DMS153 treated with DMSO at 0.1 percent for 48 hours (cell line): ENCODE measurements at regions not wholly inside any gene's neighbourhood (a gene's known extent, or its start where the extent isn't known, plus 50 kb on each side); places are given as distances from the start of the nearest gene placed in this dataset.

ENCODE experiments used
- DNase-seq: peaks from one replicate; lab custom pipeline; 2025; ENCODE audit not compliant: unreplicated experiment; lab: John Stamatoyannopoulos, UW

GRCh38 chr5:29992248-29992647 lies 1201.2 kb upstream of the CDH6 start:
- DNase-seq: no peak

- no peak for DNase-seq
These were observed 1202.8 kb upstream of the CDH6 start for GRCh38 chr5:29990681-29991080.

DNA sequence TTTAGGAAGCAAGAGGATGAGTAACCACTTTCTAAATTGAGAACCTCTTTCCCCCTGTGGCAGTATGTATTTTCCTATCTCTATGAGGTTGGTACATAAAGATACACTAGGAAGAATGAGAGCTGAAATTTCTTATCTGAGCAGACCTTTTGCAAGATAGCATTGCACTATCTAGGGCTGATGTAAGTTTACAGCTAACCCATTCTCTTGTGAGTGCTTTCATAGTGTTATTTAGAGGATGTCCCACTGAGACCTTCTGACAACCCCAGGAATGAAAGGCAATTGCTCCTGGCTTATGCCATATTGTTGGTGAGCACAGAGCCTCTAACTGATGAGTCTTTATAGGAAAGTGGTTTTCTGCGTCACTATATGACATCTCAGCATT lies 1209.3 kb upstream of the CDH6 start:
- no peak for DNase-seq

DNA sequence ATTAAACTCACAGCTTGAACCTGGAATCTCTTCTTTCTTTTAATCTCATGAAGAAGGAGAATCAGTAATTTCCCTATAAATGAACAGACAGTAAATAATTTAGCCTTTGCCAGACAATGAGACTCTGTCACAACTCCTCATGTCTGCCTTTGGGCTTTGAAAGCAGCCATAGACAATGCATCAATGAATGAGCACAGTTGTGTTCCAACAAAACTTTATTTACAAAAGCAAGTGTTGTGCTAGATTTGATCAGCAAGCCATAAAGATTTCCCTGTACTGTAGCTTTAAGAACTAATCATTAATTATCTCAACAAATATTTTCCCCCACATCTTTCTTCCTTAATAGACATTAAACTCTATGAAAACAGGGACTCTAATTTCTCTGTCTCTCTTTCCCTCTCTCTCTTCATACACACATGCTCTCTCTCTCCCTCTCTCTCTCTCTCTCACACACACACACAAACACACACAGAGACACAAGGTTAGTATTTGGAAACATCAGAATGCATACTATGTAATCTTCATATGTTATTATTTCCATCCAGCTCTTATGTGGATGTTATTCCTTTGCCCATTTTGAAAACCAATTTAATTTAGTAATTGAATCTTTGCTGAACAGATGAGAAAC lies 1209.8 kb upstream of the CDH6 start:
- no peak for DNase-seq

DNA sequence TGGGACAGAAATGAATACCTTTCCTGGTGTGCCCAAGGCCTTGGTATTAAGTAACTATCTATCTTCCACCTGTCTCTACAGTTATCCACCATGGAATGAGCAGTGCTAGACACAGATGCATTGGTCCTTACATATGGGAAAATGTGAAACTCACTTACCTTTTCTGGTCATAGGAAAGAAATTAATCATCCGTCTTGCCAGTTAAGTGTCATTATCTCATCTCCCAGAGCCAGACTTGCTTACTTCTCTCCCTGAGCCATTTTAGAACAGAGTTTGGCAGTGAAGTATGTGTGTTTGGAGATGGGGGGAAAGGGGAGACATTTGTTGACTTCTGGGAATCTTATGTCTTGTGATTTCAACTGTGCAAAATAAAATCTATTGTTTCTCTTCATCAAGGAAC lies 1211.0 kb upstream of the CDH6 start:
- DNase-seq: no peak

- no peak for DNase-seq
These were observed 1220.9 kb upstream of the CDH6 start for GRCh38 chr5:29972597-29972996.

GRCh38 chr5:29963956-29964355 lies 1229.5 kb upstream of the CDH6 start:
- DNase-seq: no peak

DNA sequence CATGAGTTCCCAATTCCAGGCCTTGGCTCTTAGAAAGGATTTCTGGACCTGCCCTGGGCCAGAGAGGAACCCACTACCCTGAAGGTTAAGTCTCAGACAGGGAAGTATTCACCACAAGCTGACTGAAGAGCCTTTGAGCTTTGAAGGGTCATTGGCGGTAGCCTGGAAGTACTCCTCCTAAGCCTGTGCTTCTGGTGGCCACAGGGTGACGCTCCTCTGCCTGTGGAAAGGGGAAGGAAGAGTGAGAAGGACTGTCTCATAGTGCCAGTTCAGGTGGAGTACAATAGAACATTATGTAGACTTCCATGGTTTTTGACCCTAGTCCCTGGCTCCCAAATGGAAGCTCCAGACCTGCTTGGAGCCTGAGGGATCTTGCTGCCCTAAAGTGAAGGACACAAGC lies 1233.2 kb upstream of the CDH6 start:
- DNase-seq: no peak

- DNase-seq: peak; percentile 30
These were observed 1242.9 kb upstream of the CDH6 start for GRCh38 chr5:29950416-29951145.

DNA sequence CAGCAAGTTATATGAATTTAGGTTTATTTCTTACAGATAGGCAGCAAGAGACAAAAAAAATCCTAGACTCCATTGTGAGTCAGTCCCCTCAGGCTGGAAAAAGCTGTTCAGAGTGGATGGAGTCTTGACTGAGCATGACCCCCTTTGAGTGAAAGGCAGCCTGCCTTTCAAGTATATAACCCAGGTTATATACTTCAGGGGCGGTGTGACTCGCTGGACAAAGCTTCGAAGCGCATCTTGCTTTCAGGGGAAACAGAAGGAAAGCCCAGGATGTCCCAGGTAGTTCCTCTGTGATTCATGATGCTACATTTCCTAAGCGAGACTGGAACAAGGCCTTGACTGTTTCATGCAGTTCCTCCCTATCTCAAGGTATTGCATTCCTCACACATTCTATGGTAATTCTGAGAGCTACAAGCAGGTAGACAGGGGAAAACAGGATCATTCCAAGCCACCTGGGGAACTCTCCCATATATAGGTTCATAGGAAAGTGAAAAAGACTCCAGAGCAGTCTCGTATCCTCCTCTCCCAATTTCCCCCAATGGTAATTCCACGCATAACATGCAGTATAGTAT lies 1244.1 kb upstream of the CDH6 start:
- DNase-seq: no peak

GRCh38 chr5:29944327-29944726 lies 1249.2 kb upstream of the CDH6 start:
- no peak for DNase-seq

DNA sequence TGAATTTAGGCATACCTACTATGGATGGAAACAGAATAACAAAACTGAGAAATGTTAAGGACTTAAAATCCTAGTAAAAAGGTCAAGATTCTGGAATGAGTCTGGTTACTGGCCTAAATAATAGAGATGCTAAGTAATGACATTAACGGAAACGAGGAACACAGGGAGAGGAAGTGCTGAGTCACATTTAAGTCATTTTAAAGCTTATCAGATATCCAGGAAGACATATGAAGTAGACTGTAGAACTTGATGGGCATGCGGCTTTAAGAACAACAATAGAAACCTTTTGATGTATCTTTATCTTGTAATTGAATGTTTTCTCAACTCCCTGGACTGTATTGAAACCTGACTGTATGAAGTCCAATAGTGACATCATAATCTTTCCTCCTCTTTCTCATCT lies 1251.4 kb upstream of the CDH6 start:
- no peak for DNase-seq

DNA sequence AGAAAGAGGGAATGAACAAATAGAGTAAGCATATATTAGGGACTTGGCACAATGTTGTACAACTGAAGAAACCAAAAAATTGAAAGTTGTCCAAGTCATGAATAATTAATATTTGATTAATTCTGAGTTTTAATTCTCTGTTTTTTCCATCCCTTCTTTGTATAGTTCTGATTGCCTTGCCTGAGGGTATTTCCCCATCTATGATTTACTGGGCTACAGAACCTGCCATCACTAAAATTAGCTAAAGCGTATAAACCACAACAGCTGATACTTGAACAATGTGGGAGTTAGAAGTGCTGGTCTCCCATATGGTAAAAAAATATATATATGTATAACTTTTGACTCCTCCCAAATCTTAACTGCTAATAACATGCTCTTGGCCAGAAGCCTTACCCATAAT lies 1253.5 kb upstream of the CDH6 start:
- DNase-seq: no peak

- DNase-seq: no peak
These were observed 1258.1 kb upstream of the CDH6 start for GRCh38 chr5:29935371-29935770.

DNA sequence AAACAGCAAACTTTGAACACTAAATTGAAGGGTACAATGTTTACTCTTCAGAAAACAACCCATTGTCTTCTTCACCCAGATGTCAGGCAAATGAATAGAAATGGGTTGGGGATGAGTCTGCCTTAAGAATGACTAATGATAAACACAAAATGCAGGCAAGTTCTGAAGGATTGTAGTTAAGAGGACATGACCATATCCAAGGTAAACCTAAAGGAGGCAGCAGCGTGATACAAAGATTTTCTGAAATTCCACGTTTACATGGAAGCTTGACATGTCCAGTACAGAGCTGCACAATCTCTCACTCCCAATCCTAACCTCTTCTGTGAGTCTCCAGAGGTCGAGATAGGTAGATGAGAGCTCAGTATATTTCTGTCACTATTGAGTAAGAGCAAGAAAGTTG lies 1263.2 kb upstream of the CDH6 start:
- DNase-seq: no peak

- DNase-seq: no peak
These were observed 1269.4 kb upstream of the CDH6 start for GRCh38 chr5:29924107-29924506.

DNA sequence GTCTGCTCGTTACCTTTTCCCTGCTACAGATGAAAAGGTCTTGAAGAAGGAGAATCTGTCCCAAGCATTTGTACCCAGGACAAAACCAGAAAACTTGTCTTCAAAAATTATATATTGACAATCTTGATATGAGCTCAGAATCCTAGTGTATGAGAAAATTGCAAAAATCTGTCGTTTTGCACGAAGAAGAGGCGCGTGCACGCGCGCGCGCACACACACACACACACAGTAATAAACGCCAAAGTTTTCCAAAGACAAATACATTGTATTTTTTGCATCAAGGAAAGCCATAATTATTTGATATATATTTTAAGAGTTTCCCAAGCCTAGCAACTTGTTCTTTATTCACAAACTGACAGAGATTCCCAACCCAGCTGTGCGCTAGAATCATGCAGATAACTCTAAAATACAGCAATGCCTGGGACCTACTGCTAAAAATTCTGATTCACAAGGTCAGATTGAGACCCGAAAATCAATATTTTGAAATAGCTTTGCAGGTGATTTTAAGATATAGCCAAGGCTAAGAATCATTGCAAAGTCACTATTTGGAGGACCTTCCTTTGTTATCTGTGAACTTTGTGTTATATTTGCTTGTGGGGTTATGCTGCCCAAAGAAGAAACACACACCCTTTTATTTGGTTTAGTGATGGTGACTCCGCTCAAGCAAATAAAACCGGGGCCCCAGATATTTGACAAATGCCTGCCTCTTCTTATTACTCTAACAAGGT lies 1287.7 kb upstream of the CDH6 start:
- DNase-seq: no peak

GRCh38 chr5:29902859-29903258 lies 1290.6 kb upstream of the CDH6 start:
- DNase-seq: no peak

DNA sequence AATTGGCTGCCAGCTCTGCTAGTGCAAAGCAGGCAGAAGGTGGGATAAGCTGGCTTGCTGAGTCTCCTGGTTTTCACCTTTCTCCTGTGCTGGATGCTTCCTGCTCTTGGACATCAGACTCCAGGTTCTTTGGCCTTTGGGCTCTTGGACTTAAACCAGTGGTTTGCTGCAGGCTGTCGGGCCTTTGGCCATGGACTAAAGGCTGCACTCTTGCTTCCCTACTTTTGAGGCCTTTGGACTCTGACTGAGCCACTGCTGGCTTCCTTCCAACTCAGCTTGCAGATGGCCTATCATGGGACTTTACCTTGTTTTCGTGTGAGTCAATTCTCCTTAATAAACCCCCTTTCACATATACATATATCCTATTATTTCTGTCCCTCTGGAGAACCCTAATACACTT lies 1293.9 kb upstream of the CDH6 start:
- no peak for DNase-seq

DNA sequence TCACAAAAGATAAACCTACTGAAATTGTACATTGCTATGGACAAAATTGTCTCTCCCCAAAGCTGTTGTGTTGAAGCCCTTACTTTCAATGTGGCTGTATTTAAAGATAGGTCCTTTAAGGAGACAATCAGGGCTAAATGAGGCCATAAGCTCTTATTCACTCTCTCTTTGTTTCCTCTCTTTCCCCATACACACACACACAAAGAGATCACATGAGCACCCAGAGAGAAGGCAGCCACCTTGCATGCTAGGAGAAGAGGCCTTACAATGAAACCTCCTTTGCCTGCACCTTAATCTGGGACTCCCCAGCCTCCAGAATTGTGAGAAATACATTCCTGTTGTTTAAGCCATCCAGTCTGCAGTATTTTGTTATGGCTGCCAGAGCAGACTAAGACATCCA lies 1295.6 kb upstream of the CDH6 start:
- DNase-seq: no peak

GRCh38 chr5:29896646-29897045 lies 1296.8 kb upstream of the CDH6 start:
- no peak for DNase-seq

- DNase-seq: no peak
These were observed 1298.8 kb upstream of the CDH6 start for GRCh38 chr5:29894668-29895067.
